Karpas-422 (cell line): ENCODE measurements at regions not wholly inside any gene's neighbourhood (a gene's known extent, or its start where the extent isn't known, plus 50 kb on each side); places are given as distances from the start of the nearest gene placed in this dataset.

ENCODE experiments used
- DNase-seq: peaks from one replicate; pipeline ENCODE4 v3.0.0-alpha.2; 2015
- H2AFZ ChIP-seq: fragments of 200-600 bp; sonication (generic); 2 replicates; pipeline ENCODE4 v1.6.1; 2014; ENCODE audit warnings: antibody characterized with exemption, low read length, mixed read lengths
- H3K27ac ChIP-seq: fragments of 200-600 bp; sonication (generic); 2 replicates; pipeline ENCODE4 v1.5.1; 2014; ENCODE audit warnings: mild to moderate bottlenecking, low read length, moderate library complexity
- H3K27me3 ChIP-seq: fragments of 200-600 bp; sonication (generic); 2 replicates; pipeline ENCODE4 v1.6.1; 2014; ENCODE audit warnings: low read length, mixed read lengths
- H3K36me3 ChIP-seq: fragments of 200-600 bp; sonication (generic); 2 replicates; pipeline ENCODE4 v1.6.1; 2014; ENCODE audit warnings: low read length, mixed read lengths; ENCODE audit not compliant: insufficient read depth
- H3K4me1 ChIP-seq: fragments of 200-600 bp; sonication (generic); 2 replicates; pipeline ENCODE4 v1.6.1; 2014; ENCODE audit warnings: mild to moderate bottlenecking, low read length, mixed read lengths
- H3K4me2 ChIP-seq: fragments of 200-600 bp; sonication (generic); 2 replicates; pipeline ENCODE4 v1.6.1; 2014; ENCODE audit warnings: low read length, low read depth, mild to moderate bottlenecking; ENCODE audit not compliant: poor library complexity, severe bottlenecking
- H3K4me3 ChIP-seq: fragments of 200-600 bp; sonication (generic); 2 replicates; pipeline ENCODE4 v1.5.1; 2014; ENCODE audit warnings: mild to moderate bottlenecking, antibody characterized with exemption, low read length, mixed read lengths
- H3K79me2 ChIP-seq: fragments of 200-600 bp; sonication (generic); 2 replicates; pipeline ENCODE4 v1.6.1; 2014; ENCODE audit warnings: mild to moderate bottlenecking, low read length, mixed read lengths
- H3K9ac ChIP-seq: fragments of 200-600 bp; sonication (generic); 2 replicates; pipeline ENCODE4 v1.6.0; 2014; ENCODE audit warnings: low read length
- H3K9me2 ChIP-seq: fragments of 200-600 bp; sonication (generic), shearing (Covaris generic); replicated peaks from 2 replicates; pipeline ENCODE4 v1.6.0; 2014; ENCODE audit warnings: mild to moderate bottlenecking, low read length, moderate library complexity; ENCODE audit not compliant: insufficient read depth
- H3K9me3 ChIP-seq: fragments of 300-700, 200-600 bp; sonication (generic); 2 replicates; pipeline ENCODE4 v1.6.1; 2014; ENCODE audit warnings: low read length, mixed read lengths
- H4K20me1 ChIP-seq: fragments of 200-600 bp; sonication (generic); 2 replicates; pipeline ENCODE4 v1.6.1; 2014; ENCODE audit warnings: mild to moderate bottlenecking, antibody characterized with exemption, low read length, low read depth; ENCODE audit not compliant: insufficient read depth

GRCh38 chr6:40640599-40641227 lies 53.5 kb upstream of the LRFN2 start:
- Histone ChIP-seq H3K4me3 (no peak overlapping the region), H3K27me3 (peaks cover 3% of the 10 kb centered on the region; the same call in 1 of the 2 replicates), H3K4me1 (peaks cover 5% of the 10 kb centered on the region), H3K9ac (no peak overlapping the region), H2AFZ (0 out of 2 replicates have a peak overlapping the region, but pooled peaks have one; percentile 14), H3K36me3 (no peaks in the 10 kb centered on the region), H3K27ac (no peak overlapping the region), H3K9me3 (no peaks in the 10 kb centered on the region), H4K20me1 (no peaks in the 10 kb centered on the region), H3K79me2 (no peaks in the 10 kb centered on the region), H3K4me2 (no peak overlapping the region), H3K9me2 (no peaks in the 10 kb centered on the region)
- DNase-seq: no peak
